Astrocyte of the spinal cord (primary cell): ENCODE measurements at regions not wholly inside any gene's neighbourhood (a gene's known extent, or its start where the extent isn't known, plus 50 kb on each side); places are given as distances from the start of the nearest gene placed in this dataset.
"Not testable (repeated sequence)": the region's sequence is repeated elsewhere in the genome, so short reads cannot be mapped to it uniquely, and the experiment has no call there.

Experiments used
- DNase-seq: peaks from one replicate; pipeline ENCODE4 v3.0.0; 2011; ENCODE audit warnings: low read depth, low spot score
- H3K4me3 ChIP-seq: 2 replicates; pipeline ENCODE4 v1.5.1; 2011; ENCODE audit warnings: low read depth, mild to moderate bottlenecking, low read length, moderate library complexity
- in situ Hi-C: cut with HindIII; loops from 2 replicates; pipeline ENCODE4 v1.10.0; 2017; ENCODE audit warnings: low sequenced_read_pairs
- TF ChIP-seq, protein P1 (sequence below): IDR thresholded peaks from 2 replicates; pipeline ENCODE4 v1.5.1; 2012; ENCODE audit warnings: low read depth, mild to moderate bottlenecking, low read length, inconsistent platforms

DNA sequence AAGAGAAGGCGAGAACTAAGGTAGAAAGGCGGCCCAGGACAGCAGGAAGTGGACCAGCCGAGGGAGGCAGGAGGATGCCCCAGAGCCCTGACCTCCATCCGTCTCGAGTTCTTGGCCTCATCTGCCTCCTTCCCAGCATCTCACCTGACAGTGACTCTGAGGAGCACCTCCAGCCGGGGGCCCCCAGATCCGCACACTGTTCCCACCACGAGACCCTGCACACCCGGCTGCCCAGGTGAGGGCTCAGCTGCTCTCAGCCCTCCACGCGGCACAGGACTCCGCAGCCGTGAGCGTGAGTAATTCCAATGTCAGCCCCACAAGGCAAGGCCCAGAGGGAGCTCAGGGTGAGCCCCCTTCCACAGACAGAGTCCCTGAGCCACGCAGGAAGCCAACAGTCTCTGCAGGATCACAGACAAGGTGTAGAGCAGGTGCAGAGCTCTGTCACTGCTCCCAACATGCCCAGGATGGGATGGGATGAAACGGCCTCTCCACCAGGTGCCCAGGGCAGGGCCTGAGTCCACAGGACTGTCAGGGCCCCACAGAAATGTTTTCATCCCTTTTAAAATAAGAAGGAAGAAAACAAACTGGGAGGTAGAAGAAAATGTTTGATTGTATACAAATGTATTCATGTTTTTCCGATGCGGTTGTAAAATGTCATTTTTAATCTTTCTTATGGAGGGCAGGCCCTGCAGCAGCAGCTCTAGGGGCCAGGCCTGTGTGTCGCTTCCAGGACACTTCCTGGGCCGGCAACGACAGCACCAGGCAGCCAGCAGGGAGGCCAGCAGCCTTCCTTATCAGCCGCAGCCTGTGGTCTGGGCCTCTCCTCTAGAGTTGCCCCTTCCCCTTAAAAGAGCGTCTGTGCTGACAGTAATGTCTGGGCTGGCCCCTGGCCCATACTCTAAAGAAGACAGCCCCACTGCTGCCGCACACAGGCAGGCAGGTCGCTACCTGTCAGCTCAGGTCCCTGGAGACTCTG lies 66.9 kb downstream of the DLL1 start:
- no peak overlapping the region for H3K4me3 ChIP-seq
- TF ChIP-seq, protein P1, sequence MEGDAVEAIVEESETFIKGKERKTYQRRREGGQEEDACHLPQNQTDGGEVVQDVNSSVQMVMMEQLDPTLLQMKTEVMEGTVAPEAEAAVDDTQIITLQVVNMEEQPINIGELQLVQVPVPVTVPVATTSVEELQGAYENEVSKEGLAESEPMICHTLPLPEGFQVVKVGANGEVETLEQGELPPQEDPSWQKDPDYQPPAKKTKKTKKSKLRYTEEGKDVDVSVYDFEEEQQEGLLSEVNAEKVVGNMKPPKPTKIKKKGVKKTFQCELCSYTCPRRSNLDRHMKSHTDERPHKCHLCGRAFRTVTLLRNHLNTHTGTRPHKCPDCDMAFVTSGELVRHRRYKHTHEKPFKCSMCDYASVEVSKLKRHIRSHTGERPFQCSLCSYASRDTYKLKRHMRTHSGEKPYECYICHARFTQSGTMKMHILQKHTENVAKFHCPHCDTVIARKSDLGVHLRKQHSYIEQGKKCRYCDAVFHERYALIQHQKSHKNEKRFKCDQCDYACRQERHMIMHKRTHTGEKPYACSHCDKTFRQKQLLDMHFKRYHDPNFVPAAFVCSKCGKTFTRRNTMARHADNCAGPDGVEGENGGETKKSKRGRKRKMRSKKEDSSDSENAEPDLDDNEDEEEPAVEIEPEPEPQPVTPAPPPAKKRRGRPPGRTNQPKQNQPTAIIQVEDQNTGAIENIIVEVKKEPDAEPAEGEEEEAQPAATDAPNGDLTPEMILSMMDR, result no peak
- no peak for DNase-seq
- in situ Hi-C loops, result no loop called here

DNA sequence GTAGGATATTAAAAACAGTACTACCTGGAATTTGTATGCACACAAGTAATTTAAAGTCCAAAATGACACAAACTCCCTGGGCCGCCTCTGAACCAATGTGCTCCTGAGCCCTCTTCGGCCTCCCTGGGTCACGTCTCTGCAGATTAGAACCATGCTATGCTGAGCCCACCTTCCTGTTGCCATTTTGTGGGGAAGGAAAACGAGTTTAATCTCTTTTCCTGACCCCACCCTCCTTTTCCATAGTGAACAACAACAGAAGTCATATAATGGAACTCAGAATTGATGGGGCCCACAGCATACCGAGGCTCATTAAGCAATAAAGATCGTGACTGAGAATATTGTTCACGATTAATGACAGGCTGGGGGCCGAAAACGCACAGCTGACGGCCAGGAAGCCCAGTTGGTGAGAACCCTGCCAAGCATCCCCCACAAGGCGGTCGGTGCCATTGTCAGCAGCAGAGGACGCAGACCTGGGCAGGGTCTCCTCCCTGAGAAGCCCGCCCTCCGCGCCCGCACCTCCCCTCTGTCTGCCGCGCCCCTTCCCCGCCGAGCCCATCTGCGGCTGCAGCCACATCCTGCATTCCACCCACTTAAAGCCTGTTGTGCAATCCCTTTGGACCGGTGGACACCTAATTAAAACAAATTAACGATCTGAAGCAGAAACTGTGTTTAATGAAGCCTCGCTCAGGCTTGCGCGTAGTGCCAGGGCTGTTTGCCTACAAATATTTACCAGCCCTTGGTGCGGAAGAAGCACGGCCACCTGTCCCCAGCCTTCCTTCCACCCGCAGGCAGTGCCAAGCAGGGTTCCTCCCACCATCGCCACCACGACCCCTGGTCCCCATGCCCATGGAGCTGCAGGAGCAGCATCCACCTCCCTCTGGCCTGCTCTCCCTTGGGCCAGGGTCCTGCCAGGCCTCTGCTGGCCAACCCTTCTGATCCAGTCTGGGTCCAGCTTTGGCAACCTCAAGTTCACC lies 68.1 kb downstream of the DLL1 start:
- TF ChIP-seq, protein P1, result no peak
- in situ Hi-C loops, result no loop called here
- DNase-seq, result peak; percentile 12
- no peak overlapping the region for H3K4me3 ChIP-seq

DNA sequence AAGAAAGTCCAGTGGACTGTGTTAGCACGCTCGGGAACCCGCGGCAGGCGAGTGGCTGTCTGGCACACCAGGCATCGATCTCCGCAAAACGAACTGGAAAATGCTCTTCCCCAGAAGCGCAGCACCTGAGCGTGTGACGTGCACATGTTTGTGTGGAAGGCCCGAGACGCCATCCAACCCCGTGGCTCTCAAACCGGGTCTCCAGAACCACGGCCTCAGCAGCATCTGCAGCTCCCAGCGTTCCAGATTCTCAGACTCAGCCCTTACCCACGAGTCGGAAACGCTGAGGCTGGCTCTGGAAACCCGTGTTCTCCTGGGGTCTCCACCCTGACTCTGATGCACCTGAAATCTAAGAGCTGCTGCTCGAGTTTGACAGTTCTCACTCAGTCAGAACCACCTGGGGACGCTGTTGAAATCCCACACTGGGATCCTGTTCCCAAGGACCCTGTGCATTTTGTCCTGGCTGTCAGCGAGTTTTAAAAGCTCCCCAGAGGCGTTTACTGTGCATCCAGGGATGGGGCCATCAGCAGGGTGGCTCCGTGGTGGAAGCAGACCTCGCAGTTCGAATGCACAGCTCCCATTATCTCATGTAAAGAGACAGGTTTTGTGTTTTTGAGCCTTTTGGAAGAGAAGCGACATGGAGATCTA lies 69.0 kb downstream of the DLL1 start:
- TF ChIP-seq, protein P1, result no peak
- no peak for DNase-seq
- no peak overlapping the region for H3K4me3 ChIP-seq
- in situ Hi-C loops, result no loop called here

DNA sequence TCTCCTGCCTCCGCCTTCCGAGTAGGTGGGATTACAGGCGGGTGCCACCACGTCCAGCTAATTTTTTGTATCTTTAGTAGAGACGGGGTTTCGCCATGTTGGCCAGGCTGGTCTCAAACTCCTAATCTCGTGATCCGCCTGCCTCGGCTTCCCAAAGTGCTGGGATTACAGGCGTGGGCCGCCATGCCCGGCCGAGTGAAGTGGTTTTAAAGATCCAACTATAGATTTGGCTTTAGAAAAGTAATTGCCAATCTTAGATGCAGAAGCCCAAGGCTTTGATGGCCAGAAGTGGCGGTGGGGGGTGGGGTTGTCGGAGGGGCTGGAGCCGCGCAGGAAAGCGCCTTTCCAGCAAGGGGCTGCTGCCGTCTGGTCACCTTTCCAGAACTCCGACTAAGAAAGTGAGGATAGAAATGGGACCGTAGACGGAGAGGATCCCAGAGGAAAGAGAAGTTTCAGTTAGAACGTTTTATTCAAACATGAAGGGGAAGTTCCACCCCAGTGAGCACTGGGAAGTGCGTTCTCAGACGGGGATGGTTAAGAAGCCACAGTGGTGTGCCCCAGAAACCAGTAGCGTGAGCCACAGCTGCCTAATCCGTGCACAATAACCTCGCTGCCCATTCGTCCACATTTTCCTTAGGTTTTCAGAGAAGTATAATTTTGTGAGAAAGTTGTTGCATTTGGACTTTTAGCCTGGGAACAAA lies 69.7 kb downstream of the DLL1 start:
- TF ChIP-seq, protein P1, result no peak
- H3K4me3 ChIP-seq, result no peak overlapping the region
- in situ Hi-C loops, result no loop called here
- DNase-seq, result no peak

DNA sequence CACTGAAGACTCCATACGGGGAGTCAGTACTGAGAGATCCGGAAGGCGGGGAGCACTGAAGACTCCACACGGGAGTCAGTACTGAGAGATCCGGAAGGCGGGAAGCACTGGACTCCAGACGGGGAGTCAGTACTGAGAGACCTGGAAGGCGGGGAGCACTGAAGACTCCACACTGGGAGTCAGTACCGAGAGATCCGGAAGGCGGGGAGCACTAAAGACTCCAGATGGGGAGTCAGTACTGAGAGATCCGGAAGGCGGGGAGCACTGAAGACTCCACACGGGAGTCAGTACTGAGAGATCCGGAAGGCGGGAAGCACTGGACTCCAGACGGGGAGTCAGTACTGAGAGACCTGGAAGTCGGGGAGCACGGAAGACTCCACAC lies 77.2 kb downstream of the DLL1 start:
- H3K4me3 ChIP-seq, in situ Hi-C loops, DNase-seq: not testable (repeated sequence)

DNA sequence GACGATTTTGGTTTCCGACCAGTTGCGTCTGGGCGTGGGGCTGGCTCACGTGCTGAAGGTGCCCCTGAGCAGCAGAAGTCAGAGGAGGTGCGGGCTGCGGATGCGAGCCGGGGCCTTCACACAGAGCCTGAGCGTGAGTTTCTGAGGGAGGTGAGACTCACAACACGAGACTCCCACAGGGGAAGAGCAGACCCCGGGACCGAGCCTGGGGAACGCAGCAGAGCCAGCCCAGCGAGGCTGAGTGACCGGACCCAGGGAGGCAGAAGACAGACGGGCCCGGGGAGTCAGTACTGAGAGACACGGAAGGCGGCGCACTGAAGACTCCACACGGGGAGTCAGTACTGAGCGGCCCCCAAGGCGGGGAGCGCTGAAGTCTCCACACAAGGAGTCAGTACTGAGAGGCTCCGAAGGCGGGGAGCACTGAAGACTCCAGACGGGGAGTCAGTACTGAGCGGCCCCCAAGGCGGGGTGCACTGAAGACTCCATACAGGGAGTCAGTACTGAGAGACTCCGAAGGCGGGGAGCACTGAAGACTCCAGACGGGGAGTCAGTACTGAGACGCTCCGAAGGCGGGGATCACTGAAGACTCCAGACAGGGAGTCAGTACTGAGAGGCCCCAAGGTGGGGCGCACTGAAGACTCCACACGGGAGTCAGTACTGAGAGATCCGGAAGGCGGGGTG lies 77.8 kb downstream of the DLL1 start:
- no peak overlapping the region for H3K4me3 ChIP-seq
- no peak for DNase-seq
- in situ Hi-C loops, result no loop called here
- TF ChIP-seq, protein P1, result no peak
